CD4-positive, alpha-beta T cell treated with Interleukin-17A for 4 hours (primary cell): ENCODE measurements at regions not wholly inside any gene's neighbourhood (a gene's known extent, or its start where the extent isn't known, plus 50 kb on each side); places are given as distances from the start of the nearest gene placed in this dataset.
"Not testable (repeated sequence)": the region's sequence is repeated elsewhere in the genome, so short reads cannot be mapped to it uniquely, and the experiment has no call there.

Source experiments
- DNase-seq: peaks from one replicate; pipeline ENCODE4 v3.0.0-alpha.2; 2020; ENCODE audit warnings: mixed read lengths

DNA sequence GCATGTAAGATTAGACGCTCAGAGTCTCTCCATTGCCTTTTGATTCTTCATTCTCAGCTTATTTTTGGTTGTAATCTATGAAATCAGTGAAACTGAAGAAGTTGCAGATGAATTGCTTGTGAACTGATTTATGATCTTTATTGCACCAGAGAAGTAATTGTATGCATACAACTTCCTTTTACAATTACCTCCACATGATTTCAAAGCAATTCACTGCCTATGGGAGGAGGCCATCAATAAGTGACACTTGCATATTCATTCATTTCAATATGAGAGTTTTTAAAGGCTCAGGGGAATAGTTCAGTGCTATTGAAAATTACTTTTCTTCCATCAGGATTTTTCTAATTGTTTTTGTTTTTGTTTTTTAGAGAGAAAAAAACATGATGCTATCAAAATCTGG lies 222.3 kb downstream of the NKX6-1 start:
- no peak for DNase-seq

DNA sequence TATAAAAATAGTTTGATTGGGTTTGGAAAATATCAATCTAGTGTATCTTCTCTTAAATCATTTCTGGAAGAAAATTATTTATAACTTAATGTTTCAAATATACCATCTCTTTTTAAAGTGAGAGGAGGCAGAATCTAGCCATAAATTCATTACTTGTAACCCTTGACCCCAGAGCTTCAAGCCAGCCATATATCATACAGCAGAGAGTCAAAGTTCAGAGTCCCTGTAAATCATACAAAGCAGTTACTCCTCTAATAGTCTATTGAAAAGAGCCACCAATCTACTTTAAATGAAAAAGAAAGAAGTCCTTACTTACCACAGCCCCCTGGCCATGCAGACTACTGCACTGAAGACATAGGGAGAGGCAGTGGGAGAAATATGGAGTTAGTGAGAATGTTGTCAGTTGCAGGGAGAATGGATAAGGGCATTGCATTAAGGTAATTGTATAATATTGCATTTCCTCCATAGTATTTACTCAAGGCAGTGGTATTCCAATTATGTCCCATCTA lies 229.5 kb downstream of the NKX6-1 start:
- no peak for DNase-seq

DNA sequence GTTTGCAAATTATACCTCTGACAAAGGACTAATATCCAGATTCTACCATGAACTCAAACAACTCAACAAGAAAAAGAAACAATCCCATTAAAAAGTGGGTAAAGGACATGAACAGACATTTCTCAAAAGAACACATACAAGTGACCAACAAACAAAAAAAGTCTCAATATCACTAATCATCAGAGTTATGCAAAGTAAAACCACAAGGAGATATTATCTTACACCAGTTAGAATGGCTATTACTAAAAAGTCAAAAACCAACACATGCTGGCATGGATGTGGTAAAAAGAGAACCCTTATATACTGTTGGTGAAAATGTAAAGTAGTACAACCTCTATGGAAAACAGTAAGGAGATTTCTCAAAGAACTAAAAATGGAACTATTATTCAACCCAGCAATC lies 234.4 kb downstream of the NKX6-1 start:
- no peak for DNase-seq

DNA sequence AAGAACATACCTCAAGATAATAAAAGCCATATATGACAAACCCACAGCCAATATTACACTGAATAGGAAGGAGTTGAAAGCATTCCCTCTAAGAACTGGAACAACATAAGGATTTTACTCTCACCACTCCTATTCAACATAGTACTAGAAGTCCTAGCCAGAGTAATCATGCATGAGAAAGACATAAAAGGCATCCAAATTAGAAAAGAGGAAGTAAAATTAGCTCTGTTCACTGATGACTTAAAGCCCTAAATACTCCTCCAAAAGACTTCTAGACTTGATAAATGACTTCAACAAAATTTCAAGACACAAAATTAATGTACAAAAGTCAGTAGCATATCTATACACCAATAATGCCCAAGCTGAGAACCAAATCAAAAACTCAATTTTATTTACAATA lies 235.7 kb downstream of the NKX6-1 start:
- DNase-seq = no peak

DNA sequence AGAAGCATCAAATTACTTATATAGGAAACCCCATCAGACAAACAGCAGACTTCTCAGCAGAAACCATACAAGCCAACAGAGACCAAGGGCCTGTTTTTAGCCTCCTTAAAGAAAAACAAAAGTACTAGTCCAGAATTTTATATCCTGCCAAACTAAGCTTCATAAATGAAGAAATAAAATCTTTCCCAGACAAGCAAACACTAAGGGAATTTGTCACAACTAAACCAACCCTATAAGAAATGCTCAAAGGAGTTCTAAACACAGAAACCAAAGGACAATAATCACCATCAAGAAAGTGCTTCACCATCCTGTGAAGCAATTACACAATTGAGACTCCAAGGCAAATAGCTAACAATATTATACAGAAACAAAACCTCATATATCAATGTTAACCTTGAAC lies 238.6 kb downstream of the NKX6-1 start:
- no peak for DNase-seq

DNA sequence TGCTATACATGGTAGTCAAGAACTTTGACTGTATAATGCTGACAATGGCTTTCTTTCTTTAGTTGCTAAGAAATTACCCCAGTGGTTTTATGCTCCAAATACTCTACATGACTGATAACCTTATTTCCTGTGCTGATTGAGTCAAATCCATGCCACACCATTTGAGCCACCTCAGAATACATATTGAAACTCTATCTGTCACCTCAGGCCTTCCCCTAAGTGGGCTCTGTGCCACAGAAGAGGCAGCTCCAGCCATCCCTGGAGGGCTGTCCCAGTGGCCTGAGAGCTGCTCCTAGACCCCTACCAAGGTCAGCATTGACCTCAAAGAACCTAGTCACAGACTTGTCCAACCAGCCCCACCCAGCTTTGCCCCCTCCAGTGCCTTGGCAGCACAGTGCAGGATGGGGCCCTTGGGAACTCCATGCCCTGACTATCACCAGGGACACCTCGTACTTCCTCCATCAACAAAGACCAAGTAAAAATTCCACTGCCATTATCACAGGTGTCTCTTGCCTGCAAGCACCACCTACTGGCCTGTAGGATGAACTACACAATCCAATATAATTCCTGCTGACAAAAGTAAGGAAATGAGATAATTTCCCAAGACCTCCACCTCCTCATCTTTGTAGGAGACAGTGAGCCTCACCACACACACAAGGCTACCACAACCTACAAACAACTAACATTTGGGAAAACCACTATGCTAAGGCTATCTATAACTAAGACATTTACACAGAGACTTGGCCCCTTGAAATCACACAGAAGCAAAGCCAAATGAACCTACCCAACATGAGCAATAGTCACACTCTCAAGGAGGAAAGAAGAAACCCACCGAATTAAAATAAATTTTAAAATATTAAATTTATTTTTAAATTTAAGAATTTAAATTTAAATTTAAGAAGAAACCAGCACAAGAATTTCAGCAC lies 239.9 kb downstream of the NKX6-1 start:
- no peak for DNase-seq

DNA sequence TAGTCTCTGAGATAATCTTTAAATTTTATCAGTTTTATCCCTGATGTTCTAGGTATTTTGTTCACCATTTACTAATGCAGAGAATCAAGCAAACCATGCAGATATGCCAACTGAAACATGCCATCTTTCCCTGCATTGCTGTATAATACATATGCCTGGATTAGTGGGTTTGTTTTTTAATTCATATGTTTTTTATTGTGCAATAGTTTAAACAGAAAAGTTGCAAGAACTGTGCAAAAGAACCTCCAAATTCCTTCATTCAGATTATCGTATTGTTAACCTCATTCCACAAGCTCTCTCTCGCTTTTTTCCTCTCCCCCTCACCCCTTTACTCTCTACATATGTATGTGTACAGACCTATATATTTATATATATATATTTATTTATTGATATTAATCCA lies 244.6 kb downstream of the NKX6-1 start:
- DNase-seq = no peak

DNA sequence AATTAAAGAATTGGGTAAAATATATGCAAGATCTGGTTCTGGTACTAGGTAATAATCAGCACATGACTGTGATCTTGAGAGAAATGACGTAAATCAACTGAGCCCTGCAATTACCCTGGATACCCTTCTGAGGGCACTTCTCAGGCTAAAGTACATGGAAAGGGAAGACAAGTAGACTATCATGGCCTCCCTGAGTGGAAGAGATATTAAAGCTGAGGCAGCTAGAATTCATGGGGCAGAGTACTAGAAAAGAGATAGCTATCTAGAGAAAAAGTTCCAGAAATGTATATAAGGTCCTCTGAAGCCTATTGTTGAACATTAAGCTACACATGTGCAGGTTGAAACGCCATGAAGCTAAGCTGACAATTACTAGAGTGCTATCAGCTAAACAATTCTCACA lies 249.6 kb downstream of the NKX6-1 start:
- DNase-seq = no peak

DNA sequence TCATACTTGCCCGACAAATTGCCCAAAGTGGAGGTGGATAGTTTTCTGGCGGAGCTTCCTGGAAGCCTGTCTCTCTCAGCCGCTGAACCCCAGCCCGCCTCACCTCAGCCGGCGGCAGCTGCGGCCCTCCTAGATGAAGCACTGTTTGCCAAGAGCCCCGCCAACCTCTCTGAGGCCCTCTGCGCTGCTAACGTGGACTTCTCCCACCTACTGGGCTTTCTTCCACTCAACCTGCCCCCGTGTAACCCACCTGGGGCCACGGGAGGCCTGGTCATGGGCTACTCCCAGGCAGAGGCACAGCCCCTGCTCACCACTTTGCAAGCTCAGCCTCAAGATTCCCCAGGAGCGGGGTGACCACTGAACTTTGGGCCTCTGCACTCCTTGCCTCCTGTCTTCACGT lies 254.1 kb downstream of the NKX6-1 start:
- DNase-seq = not testable (repeated sequence)

DNA sequence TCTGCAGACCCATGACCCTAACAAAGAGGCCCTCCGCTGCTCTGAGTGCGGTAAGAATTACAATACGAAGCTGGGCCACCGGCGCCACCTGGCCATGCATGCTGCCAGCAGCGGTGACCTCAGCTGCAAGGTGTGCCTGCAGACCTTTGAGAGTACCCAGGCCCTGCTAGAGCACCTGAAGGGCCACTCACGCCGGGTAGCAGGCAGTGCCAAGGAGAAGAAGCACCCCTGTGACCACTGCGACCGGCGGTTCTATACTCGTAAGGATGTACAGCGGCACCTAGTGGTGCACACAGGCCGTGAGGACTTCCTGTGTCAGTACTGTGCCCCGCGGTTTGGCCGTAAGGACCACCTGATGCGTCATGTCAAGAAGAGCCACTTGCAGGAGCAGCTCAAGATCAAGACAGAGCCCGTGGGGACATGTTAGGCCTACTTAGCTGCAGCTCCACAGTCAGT lies 254.7 kb downstream of the NKX6-1 start:
- not testable (repeated sequence) for DNase-seq

DNA sequence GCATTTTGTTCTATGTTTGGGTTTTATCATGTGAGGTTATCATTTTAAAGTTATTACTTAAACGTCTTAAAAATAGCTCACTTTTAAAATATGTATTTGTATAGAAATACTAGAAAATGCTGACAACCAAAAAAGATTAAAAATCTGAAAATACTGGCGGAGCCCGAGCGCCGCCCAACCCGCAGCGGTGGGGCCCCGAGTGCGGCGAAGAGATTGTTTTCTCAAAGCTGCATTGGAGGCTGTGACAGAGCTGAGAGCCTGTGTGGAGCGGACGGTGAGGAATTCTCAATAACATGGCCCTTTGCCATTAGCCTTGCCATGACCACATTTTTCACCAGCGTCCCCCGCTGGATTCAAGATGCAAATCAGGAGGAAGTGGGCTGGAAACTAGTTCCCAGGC lies 255.4 kb downstream of the NKX6-1 start:
- no peak for DNase-seq

DNA sequence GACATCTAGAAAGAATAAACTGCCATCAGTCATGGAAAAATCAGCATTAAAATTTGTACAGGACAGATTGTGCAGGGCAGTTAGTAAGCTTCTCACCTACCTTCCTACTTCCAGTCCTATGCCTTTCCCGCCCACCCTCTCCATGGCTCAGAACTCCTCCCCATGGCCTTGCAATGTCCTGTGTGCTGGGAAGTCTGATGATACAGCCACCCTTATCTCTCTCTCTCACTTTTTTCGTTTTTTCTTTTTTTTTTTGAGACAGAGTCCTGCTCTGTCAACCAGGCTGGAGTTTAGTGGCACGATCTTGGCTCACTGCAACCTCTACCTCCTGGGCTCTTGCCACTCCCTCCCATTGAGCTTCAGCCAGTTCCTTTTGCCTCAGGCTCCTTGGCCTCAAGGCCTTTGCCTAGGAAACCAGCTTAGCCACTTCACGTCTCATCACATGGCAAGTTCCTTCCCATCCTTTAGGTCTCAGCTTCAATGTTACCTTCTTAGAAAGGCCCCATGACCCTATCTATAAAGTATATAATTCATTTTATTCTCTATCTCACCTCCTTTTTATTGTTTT lies 259.7 kb downstream of the NKX6-1 start:
- no peak for DNase-seq

DNA sequence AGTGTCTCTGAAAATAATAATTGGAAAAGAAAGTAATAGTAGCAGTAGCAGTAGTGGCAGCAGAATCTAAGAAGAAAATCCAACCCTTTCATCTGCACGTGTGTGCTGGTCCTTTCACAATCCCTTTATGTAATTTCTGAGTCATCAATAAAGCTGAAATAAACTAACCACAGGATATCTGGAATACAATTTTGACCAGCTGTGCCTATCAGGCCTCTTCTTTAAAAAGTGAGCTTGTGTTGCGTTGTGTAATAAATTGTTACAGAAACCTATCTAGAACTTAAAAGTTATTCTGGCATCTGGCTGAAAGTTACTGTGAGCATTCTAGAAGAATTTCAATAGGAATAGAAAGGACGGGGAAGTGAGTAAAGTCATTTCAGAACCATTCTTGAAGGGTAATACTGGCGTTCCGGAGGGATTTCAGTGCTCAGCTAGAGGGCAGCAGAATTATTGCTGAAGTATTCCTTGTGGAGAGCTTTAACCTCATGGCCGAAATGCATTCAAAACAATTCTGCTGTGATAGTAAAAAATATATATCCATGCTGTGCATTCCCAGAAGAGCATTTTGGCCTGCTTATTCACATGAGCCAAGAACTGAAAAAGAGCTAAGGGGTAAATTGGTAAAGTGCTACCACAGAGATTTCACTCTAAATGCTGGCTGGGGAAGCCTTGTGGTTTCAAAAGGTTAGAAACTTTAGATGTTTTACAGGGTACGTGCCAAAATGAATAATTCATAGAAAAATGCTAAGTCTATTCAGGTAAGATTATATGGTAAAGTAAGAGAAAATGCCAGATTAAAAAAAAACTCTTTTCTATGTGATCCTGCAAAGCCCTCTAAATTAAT lies 260.6 kb downstream of the NKX6-1 start:
- no peak for DNase-seq

DNA sequence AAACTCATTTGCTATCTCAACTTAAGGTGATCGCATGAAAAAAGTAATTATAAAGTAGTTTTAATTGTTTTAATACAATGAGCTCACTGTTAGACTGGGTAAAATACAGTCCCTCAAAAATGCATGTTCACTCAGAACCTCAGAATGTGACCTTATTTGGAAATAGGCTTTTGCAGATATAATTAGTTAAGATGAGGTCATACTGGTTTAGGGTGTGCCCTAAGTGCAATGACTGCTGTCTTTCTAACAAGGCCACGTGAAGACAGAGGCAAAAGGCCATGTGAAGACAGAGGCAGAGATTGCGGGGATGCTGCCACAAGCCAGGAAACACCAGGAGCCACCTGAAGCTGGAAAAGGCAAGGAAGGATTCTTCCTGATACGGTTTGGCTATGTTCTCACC lies 262.1 kb downstream of the NKX6-1 start:
- DNase-seq = no peak

DNA sequence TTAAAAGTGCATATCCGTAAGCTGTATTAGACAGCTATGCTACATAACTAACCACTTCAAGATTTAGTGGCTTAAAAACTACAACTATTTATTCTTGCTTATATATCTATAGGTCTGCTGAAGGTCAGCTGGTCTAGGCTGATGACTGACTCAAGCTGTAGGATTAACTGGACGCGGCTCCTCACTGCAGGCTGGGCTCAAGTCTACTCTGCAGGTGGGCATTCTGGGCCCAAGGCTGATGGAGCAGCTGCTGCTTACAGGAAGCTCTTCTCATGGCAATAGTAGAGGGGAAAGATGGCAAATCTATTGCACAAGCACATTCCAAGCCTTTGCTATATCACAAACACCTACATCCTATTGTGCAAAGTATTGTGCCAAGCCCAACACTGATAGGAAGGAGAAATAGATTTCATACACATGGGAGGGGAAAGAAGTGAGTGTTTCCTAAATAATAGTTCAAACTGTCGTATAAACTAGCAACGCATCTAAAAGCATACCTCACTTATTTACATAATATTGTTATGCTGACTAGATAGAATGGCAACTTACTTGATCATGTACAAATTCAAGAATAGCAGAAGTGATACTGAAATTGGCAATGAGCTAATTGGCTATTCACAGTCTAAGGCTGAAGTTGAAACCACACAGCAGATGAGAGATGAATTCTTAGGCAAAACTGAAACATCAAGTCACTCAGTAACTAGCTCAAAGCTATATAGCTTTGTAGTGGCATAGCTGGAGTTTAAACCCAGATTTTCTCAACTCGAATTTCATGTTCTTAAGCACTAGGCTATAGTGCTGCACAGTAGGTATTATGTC lies 263.8 kb downstream of the NKX6-1 start:
- no peak for DNase-seq

DNA sequence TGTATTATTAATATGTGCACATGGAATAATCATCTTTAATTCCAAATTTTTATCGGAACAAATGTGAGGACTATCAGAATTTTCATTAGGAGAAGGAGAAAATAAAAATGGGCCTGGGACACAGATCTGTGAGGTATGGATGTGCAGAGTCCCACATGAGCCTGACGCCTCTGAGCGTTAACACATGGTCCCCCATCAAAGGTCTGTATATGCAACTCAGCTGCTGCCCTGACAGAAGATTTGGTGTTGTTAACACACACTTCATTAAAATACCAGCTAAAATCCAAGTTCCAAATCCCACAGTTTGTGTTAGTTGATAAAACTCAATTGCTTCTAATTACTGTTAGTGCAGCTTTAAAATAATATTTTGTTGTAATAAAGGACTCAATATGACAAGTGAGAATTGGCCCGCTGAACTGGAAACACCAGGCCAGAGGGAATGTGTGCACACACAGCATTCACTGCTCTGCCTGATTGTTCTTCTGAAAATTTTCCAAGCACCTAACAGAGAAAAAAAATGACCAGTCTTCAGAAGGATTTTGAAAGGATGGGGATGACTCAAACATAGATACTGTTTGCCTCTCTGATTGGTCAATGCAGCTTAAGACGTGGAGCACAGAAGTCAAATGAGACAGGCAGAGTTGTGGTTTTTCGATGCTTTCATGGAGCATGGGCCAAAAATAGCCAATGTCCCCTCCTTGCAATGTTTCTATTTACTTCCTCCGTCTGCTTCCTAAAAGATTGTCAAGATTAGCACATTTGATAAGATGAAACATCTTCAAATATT lies 266.6 kb downstream of the NKX6-1 start:
- no peak for DNase-seq

DNA sequence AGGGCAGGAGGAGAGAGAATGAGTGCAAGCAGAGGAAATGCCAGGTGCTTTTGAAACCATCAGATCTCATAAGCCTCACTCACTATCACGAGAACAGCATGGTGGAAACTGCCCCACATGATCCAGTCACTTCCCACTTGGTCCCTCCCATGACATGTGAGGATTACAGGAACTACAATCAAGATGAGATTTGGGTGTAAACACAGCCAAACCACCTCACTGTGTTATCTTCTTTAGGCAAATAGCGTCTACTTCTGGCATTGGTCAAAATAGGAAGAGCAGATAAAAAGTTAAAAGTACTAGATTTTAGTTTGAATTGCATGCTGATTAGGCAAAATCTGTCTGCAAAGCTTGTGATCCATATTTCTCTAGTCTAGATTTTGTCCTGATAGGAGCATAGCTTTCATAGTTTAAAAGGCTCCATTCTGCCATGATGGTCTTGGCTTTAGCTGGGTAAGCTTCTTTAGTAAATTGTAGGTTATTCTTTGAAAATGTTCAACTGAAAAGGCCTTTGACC lies 267.5 kb downstream of the NKX6-1 start:
- no peak for DNase-seq

DNA sequence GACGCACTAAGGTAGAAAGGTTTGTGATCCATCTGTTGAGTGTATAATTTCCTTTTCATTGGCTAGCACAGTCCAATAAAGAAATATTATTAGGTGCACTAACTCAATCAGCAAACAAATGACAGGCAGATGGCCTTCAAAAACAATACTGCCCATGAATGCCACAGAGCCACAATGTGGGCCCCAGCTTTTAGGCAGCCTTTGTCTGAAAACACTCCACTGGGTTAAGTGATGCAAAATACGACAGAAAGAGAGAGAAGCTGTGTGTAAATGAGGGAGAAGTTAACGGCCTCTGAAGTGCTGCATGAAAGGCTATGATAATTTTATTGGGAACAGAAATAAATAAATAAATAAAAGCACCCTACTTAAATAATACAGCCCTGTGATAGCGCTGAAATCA lies 274.6 kb downstream of the NKX6-1 start:
- DNase-seq = no peak

DNA sequence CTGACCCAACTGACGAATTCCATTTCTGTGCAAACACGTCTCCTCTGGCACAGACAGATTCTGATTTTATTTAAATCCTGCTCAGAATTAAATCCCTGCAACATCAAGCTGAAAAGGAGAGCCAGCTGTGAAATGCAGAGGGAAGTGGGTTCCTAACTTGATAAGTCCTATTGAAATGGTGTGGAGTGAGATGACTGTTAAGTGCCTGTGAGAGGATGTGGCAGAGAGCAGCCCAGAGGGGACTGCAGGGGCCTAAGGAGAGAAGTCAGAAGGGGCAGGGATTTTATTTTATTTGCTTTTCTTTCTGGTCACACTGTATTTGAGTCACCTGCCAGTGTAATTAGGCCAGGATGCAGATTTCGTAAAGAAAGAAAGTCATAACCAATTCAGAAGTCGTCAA lies 277.4 kb downstream of the NKX6-1 start:
- no peak for DNase-seq

DNA sequence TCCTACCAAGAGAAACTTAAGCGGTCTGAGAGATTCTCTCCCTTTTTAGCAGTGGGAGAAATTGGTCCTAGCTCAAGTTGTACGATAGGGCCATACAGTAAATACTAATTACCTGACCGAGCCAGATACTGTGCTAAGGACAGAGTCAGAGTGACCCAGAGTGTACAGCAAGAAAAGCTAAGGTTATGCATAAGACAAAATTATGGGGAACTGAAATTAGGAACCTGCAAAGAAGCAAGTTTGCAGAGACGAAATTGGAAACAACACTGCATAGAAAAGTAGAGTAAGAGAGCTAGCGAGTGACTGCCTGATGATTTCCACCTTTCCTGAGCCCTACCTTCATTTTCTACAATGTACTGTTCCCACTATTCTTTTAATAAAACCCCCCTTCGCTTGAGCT lies 278.1 kb downstream of the NKX6-1 start:
- DNase-seq = no peak

DNA sequence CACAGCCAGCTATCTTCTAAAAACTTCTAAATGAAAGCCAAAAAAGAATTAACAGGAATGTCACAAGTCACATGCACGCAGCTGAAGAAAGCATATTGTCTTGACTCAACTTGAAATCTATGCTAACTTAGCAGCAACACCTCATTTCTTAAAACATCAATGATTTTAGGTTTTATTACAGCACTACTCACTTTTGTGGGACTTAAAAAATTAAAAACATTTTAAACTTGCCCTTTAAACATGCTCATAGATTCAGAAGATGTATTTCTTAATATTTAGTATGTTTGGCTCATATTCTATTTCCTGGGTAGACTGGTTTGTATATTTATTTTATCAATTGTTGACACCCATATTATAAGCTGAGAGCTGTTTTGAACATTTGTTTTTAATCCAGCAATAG lies 279.4 kb downstream of the NKX6-1 start:
- no peak for DNase-seq
